NCI-H460 (cell line): ENCODE measurements at regions not wholly inside any gene's neighbourhood (a gene's known extent, or its start where the extent isn't known, plus 50 kb on each side); places are given as distances from the start of the nearest gene placed in this dataset.

Experiments
- DNase-seq: peaks from one replicate; pipeline ENCODE4 v3.0.0-alpha.2; 2016; ENCODE audit warnings: low read depth; ENCODE audit errors: extremely low read depth

GRCh38 chr4:123787512-123788080 lies 391.0 kb downstream of the SPRY1 start:
- no peak for DNase-seq

- DNase-seq = no peak
Observed at GRCh38 chr4:123788577-123788976, 392.0 kb downstream of the SPRY1 start.

GRCh38 chr4:123790681-123791080 lies 394.1 kb downstream of the SPRY1 start:
- no peak for DNase-seq

GRCh38 chr4:123802082-123802645 lies 405.6 kb downstream of the SPRY1 start:
- no peak for DNase-seq

GRCh38 chr4:123802933-123803332 lies 406.3 kb downstream of the SPRY1 start:
- DNase-seq = no peak

- DNase-seq = no peak
Observed at GRCh38 chr4:123804196-123804721, 407.7 kb downstream of the SPRY1 start.

GRCh38 chr4:123806056-123806455 lies 409.5 kb downstream of the SPRY1 start:
- DNase-seq = no peak

- no peak for DNase-seq
Observed at GRCh38 chr4:123807187-123807586, 410.6 kb downstream of the SPRY1 start.

GRCh38 chr4:123807866-123808265 lies 411.3 kb downstream of the SPRY1 start:
- no peak for DNase-seq

- DNase-seq = no peak
Observed at GRCh38 chr4:123809864-123810263, 413.3 kb downstream of the SPRY1 start.

- DNase-seq = no peak
Observed at GRCh38 chr4:123812066-123812390, 415.4 kb downstream of the SPRY1 start.

GRCh38 chr4:123813901-123814300 lies 417.3 kb downstream of the SPRY1 start:
- DNase-seq = no peak

- no peak for DNase-seq
Observed at GRCh38 chr4:123816462-123816861, 419.9 kb downstream of the SPRY1 start.

- no peak for DNase-seq
Observed at GRCh38 chr4:123817025-123817688, 420.6 kb downstream of the SPRY1 start.

GRCh38 chr4:123819362-123820035 lies 422.9 kb downstream of the SPRY1 start:
- DNase-seq = no peak

GRCh38 chr4:123821861-123822260 lies 425.3 kb downstream of the SPRY1 start:
- no peak for DNase-seq

- DNase-seq = no peak
Observed at GRCh38 chr4:123822353-123822752, 425.8 kb downstream of the SPRY1 start.

GRCh38 chr4:123823244-123823643 lies 426.6 kb downstream of the SPRY1 start:
- DNase-seq = no peak

- DNase-seq = no peak
Observed at GRCh38 chr4:123824524-123824923, 427.9 kb downstream of the SPRY1 start.

- no peak for DNase-seq
Observed at GRCh38 chr4:123825596-123826291, 429.1 kb downstream of the SPRY1 start.

GRCh38 chr4:123826896-123827295 lies 430.3 kb downstream of the SPRY1 start:
- no peak for DNase-seq
